ENCODE measurements at regions not wholly inside any gene's neighbourhood (a gene's known extent, or its start where the extent isn't known, plus 50 kb on each side); places are given as distances from the start of the nearest gene placed in this dataset.

DNA sequence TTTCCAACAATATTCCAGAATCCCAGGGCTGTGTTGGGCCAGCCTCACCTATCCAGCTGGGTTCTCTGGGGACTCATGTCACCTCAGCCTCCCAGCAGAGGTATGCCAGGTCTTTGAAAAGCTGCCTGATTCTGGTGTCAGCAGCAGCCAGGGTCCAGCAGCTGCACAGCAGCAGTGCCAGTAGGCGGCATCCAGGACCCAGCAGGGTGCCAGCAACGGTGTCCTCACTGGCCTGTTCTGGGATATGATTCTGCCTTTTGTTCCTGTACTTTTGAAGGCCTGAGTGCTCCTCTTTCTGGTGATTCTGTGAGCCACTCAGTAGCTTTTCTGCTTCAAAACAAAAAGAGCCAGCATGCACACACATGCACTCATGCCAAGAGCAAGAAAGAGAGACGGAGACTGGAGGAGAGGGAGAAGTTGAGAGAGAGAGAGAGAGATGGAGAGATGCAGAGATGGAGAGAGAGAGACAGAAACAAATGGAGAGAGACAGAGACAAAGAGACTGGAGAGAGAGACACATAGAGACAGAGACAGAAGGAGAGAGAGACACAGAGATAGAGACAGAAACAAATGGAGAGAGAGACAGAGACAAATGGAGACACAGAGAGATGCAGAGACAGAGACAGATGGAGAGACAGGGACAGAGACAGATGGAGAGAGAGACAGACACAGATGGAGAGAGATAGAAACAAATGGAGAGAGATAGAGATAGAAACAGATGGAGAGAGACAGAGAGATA is 205.7 kb downstream of the UACA start:
- in situ Hi-C loops (cut with MboI), result no loop called here
- no peak for DNase-seq (ENCODE audit: low read depth, low spot score)
- TF ChIP-seq, protein P1, sequence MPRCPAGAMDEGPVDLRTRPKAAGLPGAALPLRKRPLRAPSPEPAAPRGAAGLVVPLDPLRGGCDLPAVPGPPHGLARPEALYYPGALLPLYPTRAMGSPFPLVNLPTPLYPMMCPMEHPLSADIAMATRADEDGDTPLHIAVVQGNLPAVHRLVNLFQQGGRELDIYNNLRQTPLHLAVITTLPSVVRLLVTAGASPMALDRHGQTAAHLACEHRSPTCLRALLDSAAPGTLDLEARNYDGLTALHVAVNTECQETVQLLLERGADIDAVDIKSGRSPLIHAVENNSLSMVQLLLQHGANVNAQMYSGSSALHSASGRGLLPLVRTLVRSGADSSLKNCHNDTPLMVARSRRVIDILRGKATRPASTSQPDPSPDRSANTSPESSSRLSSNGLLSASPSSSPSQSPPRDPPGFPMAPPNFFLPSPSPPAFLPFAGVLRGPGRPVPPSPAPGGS (IDR thresholded peaks at IDR 0.05; ENCODE audit: borderline replicate concordance, insufficient read depth, low read depth, low read length, poor library complexity, severe bottlenecking), result no peak
- TF ChIP-seq, protein P2, sequence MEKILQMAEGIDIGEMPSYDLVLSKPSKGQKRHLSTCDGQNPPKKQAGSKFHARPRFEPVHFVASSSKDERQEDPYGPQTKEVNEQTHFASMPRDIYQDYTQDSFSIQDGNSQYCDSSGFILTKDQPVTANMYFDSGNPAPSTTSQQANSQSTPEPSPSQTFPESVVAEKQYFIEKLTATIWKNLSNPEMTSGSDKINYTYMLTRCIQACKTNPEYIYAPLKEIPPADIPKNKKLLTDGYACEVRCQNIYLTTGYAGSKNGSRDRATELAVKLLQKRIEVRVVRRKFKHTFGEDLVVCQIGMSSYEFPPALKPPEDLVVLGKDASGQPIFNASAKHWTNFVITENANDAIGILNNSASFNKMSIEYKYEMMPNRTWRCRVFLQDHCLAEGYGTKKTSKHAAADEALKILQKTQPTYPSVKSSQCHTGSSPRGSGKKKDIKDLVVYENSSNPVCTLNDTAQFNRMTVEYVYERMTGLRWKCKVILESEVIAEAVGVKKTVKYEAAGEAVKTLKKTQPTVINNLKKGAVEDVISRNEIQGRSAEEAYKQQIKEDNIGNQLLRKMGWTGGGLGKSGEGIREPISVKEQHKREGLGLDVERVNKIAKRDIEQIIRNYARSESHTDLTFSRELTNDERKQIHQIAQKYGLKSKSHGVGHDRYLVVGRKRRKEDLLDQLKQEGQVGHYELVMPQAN (conservative IDR thresholded peaks at IDR 0.05), result no peak
- TF ChIP-seq ZZZ3 (IDR thresholded peaks at IDR 0.05; ENCODE audit: control insufficient read depth, insufficient read length, low read depth), result no peak
- TF ChIP-seq, protein P3, sequence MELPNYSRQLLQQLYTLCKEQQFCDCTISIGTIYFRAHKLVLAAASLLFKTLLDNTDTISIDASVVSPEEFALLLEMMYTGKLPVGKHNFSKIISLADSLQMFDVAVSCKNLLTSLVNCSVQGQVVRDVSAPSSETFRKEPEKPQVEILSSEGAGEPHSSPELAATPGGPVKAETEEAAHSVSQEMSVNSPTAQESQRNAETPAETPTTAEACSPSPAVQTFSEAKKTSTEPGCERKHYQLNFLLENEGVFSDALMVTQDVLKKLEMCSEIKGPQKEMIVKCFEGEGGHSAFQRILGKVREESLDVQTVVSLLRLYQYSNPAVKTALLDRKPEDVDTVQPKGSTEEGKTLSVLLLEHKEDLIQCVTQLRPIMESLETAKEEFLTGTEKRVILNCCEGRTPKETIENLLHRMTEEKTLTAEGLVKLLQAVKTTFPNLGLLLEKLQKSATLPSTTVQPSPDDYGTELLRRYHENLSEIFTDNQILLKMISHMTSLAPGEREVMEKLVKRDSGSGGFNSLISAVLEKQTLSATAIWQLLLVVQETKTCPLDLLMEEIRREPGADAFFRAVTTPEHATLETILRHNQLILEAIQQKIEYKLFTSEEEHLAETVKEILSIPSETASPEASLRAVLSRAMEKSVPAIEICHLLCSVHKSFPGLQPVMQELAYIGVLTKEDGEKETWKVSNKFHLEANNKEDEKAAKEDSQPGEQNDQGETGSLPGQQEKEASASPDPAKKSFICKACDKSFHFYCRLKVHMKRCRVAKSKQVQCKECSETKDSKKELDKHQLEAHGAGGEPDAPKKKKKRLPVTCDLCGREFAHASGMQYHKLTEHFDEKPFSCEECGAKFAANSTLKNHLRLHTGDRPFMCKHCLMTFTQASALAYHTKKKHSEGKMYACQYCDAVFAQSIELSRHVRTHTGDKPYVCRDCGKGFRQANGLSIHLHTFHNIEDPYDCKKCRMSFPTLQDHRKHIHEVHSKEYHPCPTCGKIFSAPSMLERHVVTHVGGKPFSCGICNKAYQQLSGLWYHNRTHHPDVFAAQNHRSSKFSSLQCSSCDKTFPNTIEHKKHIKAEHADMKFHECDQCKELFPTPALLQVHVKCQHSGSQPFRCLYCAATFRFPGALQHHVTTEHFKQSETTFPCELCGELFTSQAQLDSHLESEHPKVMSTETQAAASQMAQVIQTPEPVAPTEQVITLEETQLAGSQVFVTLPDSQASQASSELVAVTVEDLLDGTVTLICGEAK (IDR thresholded peaks at IDR 0.05; ENCODE audit: borderline replicate concordance), result no peak
- TF ChIP-seq NFXL1 (IDR thresholded peaks at IDR 0.05; ENCODE audit: borderline replicate concordance), result no peak
- no peak for TF ChIP-seq FOXM1 (IDR thresholded peaks at IDR 0.05; ENCODE audit: low read depth, low read length)
- TF ChIP-seq, protein P4, sequence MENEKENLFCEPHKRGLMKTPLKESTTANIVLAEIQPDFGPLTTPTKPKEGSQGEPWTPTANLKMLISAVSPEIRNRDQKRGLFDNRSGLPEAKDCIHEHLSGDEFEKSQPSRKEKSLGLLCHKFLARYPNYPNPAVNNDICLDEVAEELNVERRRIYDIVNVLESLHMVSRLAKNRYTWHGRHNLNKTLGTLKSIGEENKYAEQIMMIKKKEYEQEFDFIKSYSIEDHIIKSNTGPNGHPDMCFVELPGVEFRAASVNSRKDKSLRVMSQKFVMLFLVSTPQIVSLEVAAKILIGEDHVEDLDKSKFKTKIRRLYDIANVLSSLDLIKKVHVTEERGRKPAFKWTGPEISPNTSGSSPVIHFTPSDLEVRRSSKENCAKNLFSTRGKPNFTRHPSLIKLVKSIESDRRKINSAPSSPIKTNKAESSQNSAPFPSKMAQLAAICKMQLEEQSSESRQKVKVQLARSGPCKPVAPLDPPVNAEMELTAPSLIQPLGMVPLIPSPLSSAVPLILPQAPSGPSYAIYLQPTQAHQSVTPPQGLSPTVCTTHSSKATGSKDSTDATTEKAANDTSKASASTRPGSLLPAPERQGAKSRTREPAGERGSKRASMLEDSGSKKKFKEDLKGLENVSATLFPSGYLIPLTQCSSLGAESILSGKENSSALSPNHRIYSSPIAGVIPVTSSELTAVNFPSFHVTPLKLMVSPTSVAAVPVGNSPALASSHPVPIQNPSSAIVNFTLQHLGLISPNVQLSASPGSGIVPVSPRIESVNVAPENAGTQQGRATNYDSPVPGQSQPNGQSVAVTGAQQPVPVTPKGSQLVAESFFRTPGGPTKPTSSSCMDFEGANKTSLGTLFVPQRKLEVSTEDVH (IDR thresholded peaks at IDR 0.05; ENCODE audit: low read depth, partially characterized antibody), result no peak
- TF ChIP-seq, protein P5, sequence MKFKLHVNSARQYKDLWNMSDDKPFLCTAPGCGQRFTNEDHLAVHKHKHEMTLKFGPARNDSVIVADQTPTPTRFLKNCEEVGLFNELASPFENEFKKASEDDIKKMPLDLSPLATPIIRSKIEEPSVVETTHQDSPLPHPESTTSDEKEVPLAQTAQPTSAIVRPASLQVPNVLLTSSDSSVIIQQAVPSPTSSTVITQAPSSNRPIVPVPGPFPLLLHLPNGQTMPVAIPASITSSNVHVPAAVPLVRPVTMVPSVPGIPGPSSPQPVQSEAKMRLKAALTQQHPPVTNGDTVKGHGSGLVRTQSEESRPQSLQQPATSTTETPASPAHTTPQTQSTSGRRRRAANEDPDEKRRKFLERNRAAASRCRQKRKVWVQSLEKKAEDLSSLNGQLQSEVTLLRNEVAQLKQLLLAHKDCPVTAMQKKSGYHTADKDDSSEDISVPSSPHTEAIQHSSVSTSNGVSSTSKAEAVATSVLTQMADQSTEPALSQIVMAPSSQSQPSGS (IDR thresholded peaks at IDR 0.05; ENCODE audit: low read length), result no peak

More for the DNA sequence above, 205.7 kb downstream of the UACA start:
- ATAC-seq, result no peak
- intact Hi-C loops (cut with micrococcal nuclease; ENCODE audit: unreplicated experiment), result no loop called here
- BruUV-seq (replicated peaks), result no TSS peak
- H3K27ac ChIP-seq (ENCODE audit: control insufficient read depth, insufficient read depth), result no peak overlapping the region
- no peaks in the 10 kb centered on the region for H4K20me1 ChIP-seq (ENCODE audit: control insufficient read depth, insufficient read depth)
- H3K9me3 ChIP-seq (replicated peaks; ENCODE audit: control insufficient read depth, insufficient read depth, low read length), result no peaks in the 10 kb centered on the region
- no peak overlapping the region for H3K4me3 ChIP-seq
- FAIRE-seq, result no peak
- 54% methylated on average over 3 of the region's 3 CpGs for WGBS (ENCODE audit: insufficient coverage, insufficient replicate concordance, low lambda C conversion rate, missing lambda C conversion rate)
- H3K9ac ChIP-seq (ENCODE audit: control insufficient read depth, insufficient read depth, low read length), result no peak overlapping the region
- H3K4me1 ChIP-seq (ENCODE audit: control insufficient read depth, insufficient read depth, low read length), result peaks cover 3% of the 10 kb centered on the region; the same call in 1 of the 2 replicates
- H2AFZ ChIP-seq (ENCODE audit: control insufficient read depth, low read depth, low read length), result no peak overlapping the region
- peaks cover 0 to 7% of the 10 kb centered on the region in 2 experiments; a peak in 2 of 4 replicates for H3K27me3 ChIP-seq (replicated peaks in 1 of 2; ENCODE audit: control insufficient read depth in 2 of 2, insufficient read depth in 2 of 2, low read length in 1 of 2)
- H3K36me3 ChIP-seq (ENCODE audit: control insufficient read depth in 2 of 2, insufficient read depth in 2 of 2, low read length in 1 of 2), result no peaks in the 10 kb centered on the region
- CTCF ChIA-PET, result no interaction called here
- H3K79me2 ChIP-seq (ENCODE audit: control insufficient read depth, insufficient read depth, low read length), result no peaks in the 10 kb centered on the region
- SMC1A ChIA-PET (ENCODE audit: uncharacterized antibody, unreplicated experiment), result no interaction called here
- RAD21 ChIA-PET (ENCODE audit: unreplicated experiment), result interaction anchor here (0.6 kb wide), 1 partner anchor 128 kb away, joined by 3 read pairs; no protein-coding TSS in a partner anchor
- POLR2A ChIA-PET, result interaction anchor here (0.6 kb wide), 2 partner anchors 15 to 1983 kb away, joined by 4 to 5 read pairs; no protein-coding TSS in a partner anchor
- H3K4me2 ChIP-seq (ENCODE audit: control insufficient read depth, insufficient read depth), result no peak overlapping the region
